H9 (cell line): ENCODE measurements at regions not wholly inside any gene's neighbourhood (a gene's known extent, or its start where the extent isn't known, plus 50 kb on each side); places are given as distances from the start of the nearest gene placed in this dataset.
"Not testable (repeated sequence)": the region's sequence is repeated elsewhere in the genome, so short reads cannot be mapped to it uniquely, and the experiment has no call there.

Experiments
- DNase-seq: peaks from one replicate; pipeline ENCODE4 v3.0.0-alpha.2; 2017
- H2AFZ ChIP-seq: one replicate; pipeline ENCODE4 v1.6.1; 2013; ENCODE audit warnings: mild to moderate bottlenecking, low read length, control low read depth, moderate library complexity
- H2AK5ac ChIP-seq: 2 replicates; pipeline ENCODE4 v1.6.1; 2013; ENCODE audit warnings: low read length, control low read depth, mixed read lengths; ENCODE audit not compliant: insufficient read length
- H2BK120ac ChIP-seq: one replicate; pipeline ENCODE4 v1.6.1; 2013; ENCODE audit warnings: low read depth, mild to moderate bottlenecking, low read length, control low read depth, inconsistent platforms; ENCODE audit not compliant: poor library complexity, severe bottlenecking
- H2BK12ac ChIP-seq: 2 replicates; pipeline ENCODE4 v1.6.1; 2013; ENCODE audit warnings: low read length, control low read depth, mixed read lengths, low read depth; ENCODE audit not compliant: insufficient read length
- H2BK15ac ChIP-seq: 2 replicates; pipeline ENCODE4 v1.6.1; 2013; ENCODE audit warnings: low read depth, low read length, control low read depth
- H2BK20ac ChIP-seq: one replicate; pipeline ENCODE4 v1.6.1; 2013; ENCODE audit warnings: low read depth, mild to moderate bottlenecking, low read length, control low read depth, inconsistent platforms; ENCODE audit not compliant: poor library complexity, severe bottlenecking
- H2BK5ac ChIP-seq: 2 replicates; pipeline ENCODE4 v1.6.1; 2013; ENCODE audit warnings: low read length, control low read depth, mixed read lengths; ENCODE audit not compliant: insufficient read length
- H3K14ac ChIP-seq: 2 replicates; pipeline ENCODE4 v1.6.1; 2013; ENCODE audit warnings: low read length, control low read depth; ENCODE audit not compliant: insufficient read depth
- H3K18ac ChIP-seq: 2 replicates; pipeline ENCODE4 v1.6.1; 2013; ENCODE audit warnings: low read depth, mild to moderate bottlenecking, mixed read lengths, low read length, control low read depth; ENCODE audit not compliant: insufficient read length
- H3K23ac ChIP-seq: 2 replicates; pipeline ENCODE4 v1.6.1; 2013; ENCODE audit warnings: low read length, control low read depth, mixed read lengths, low read depth; ENCODE audit not compliant: insufficient read length
- H3K23me2 ChIP-seq: 2 replicates; pipeline ENCODE4 v1.6.1; 2013; ENCODE audit warnings: low read depth, mild to moderate bottlenecking, mixed read lengths, low read length, control low read depth; ENCODE audit not compliant: insufficient read length, poor library complexity, severe bottlenecking
- H3K27ac ChIP-seq: 2 replicates; pipeline ENCODE4 v1.5.1; 2013; ENCODE audit warnings: low read length, control low read depth, mixed read lengths, low read depth; ENCODE audit not compliant: insufficient read length
- H3K27me3 ChIP-seq: 2 replicates; pipeline ENCODE4 v1.6.1; 2013; ENCODE audit warnings: low read length, control low read depth, inconsistent platforms; ENCODE audit not compliant: insufficient read depth
- H3K4ac ChIP-seq: 2 replicates; pipeline ENCODE4 v1.6.1; 2013; ENCODE audit warnings: low read depth, mild to moderate bottlenecking, control low read depth, inconsistent platforms, low read length, moderate library complexity
- H3K4me1 ChIP-seq: 2 replicates; pipeline ENCODE4 v1.6.1; 2013; ENCODE audit warnings: low read length, control low read depth, inconsistent platforms; ENCODE audit not compliant: insufficient read depth
- H3K4me2 ChIP-seq: 2 replicates; pipeline ENCODE4 v1.6.1; 2013; ENCODE audit warnings: low read length, control low read depth, mixed read lengths; ENCODE audit not compliant: insufficient read length, insufficient read depth
- H3K56ac ChIP-seq: 2 replicates; pipeline ENCODE4 v1.6.1; 2013; ENCODE audit warnings: low read depth, mild to moderate bottlenecking, mixed read lengths, low read length, control low read depth; ENCODE audit not compliant: insufficient read length
- H3K79me1 ChIP-seq: 2 replicates; pipeline ENCODE4 v1.6.1; 2013; ENCODE audit warnings: low read depth, mild to moderate bottlenecking, moderate library complexity, low read length, control low read depth, inconsistent platforms; ENCODE audit not compliant: insufficient read depth, poor library complexity, severe bottlenecking
- H3K79me2 ChIP-seq: 2 replicates; pipeline ENCODE4 v1.6.1; 2013; ENCODE audit warnings: low read length, control low read depth, inconsistent platforms; ENCODE audit not compliant: insufficient read depth
- H3K9ac ChIP-seq: 2 replicates; pipeline ENCODE4 v1.6.1; 2013; ENCODE audit warnings: low read length, control low read depth, mixed read lengths; ENCODE audit not compliant: insufficient read length; ENCODE audit errors: extremely low read depth
- H3K9me3 ChIP-seq: one replicate; pipeline ENCODE4 v1.6.1; 2013; ENCODE audit warnings: low read depth, low read length, inconsistent platforms; ENCODE audit not compliant: control insufficient read depth
- H3T11ph ChIP-seq: one replicate; pipeline ENCODE4 v1.6.1; 2013; ENCODE audit warnings: mild to moderate bottlenecking, low read length, control low read depth, inconsistent platforms
- H4K20me1 ChIP-seq: one replicate; pipeline ENCODE4 v1.6.1; 2013; ENCODE audit not compliant: control insufficient read depth, insufficient read length, insufficient read depth
- H4K5ac ChIP-seq: 2 replicates; pipeline ENCODE4 v1.6.1; 2013; ENCODE audit warnings: low read depth, mild to moderate bottlenecking, mixed read lengths, low read length, control low read depth; ENCODE audit not compliant: insufficient read length
- H4K8ac ChIP-seq: replicated peaks from 2 replicates; pipeline ENCODE4 v1.6.1; 2013; ENCODE audit warnings: low read length, control low read depth, mixed read lengths, low read depth; ENCODE audit not compliant: insufficient read length
- H4K91ac ChIP-seq: 2 replicates; pipeline ENCODE4 v1.6.1; 2013; ENCODE audit warnings: low read depth, mild to moderate bottlenecking, moderate library complexity, mixed read lengths, low read length, control low read depth; ENCODE audit not compliant: insufficient read length
- H3K27ac Mint-ChIP-seq, 3 experiments: 2 replicates in 2 of 3; 3 replicates in 1 of 3; pipeline ENCODE4 v1.8.0; 2020 to 2021; ENCODE audit warnings: mixed read lengths in 3 of 3, mild to moderate bottlenecking in 1 of 3, moderate library complexity in 1 of 3
- H3K27me3 Mint-ChIP-seq: 2 replicates; pipeline ENCODE4 v1.8.0; 2021; ENCODE audit warnings: low read depth, mild to moderate bottlenecking, moderate library complexity, mixed read lengths
- H3K36me3 Mint-ChIP-seq, 3 experiments: 2 replicates in 2 of 3; 3 replicates in 1 of 3; pipeline ENCODE4 v1.8.0; 2020 to 2021; ENCODE audit warnings: low read depth in 3 of 3, mixed read lengths in 3 of 3; ENCODE audit not compliant: insufficient read depth in 1 of 3
- H3K4me1 Mint-ChIP-seq, 2 experiments: 2 replicates each; pipeline ENCODE4 v1.8.0; 2020; ENCODE audit warnings: mixed read lengths in 2 of 2
- H3K4me3 Mint-ChIP-seq, 2 experiments: 2 replicates in 1 of 2; 3 replicates in 1 of 2; pipeline ENCODE4 v1.8.0; 2020 to 2021; ENCODE audit warnings: mild to moderate bottlenecking in 2 of 2, mixed read lengths in 2 of 2, moderate library complexity in 1 of 2
- H3K9me3 Mint-ChIP-seq, 2 experiments: 2 replicates in 1 of 2; 3 replicates in 1 of 2; pipeline ENCODE4 v1.8.0; 2020; ENCODE audit warnings: mild to moderate bottlenecking in 2 of 2, mixed read lengths in 2 of 2, moderate library complexity in 1 of 2
- WGBS: extraction: QIAGEN DNeasy Blood & Tissue Kit; methylation state at CpG from one replicate; pipeline ENCODE4 v1.1.7; 2013; ENCODE audit warnings: missing lambda C conversion rate, low lambda C conversion rate, mixed read lengths; ENCODE audit not compliant: insufficient read length; ENCODE audit errors: extremely low coverage; 5-methylcytosine and 5-hydroxymethylcytosine counted together
- TF ChIP-seq, protein P1 (sequence below): fragments of 200-600 bp; sonication (generic); conservative IDR thresholded peaks from 3 replicates; pipeline ENCODE4 v1.8.0; 2021; ENCODE audit warnings: antibody characterized with exemption, mild to moderate bottlenecking

- no peaks in the 10 kb centered on the region for H3K23me2 ChIP-seq
- H3K79me1 ChIP-seq: no peaks in the 10 kb centered on the region
- no peak overlapping the region for H3K56ac ChIP-seq
- no peak overlapping the region for H3K14ac ChIP-seq
- no peak overlapping the region for H3K27ac ChIP-seq
- H2BK12ac ChIP-seq: no peak overlapping the region
- no peak for DNase-seq
- Mint-ChIP-seq H3K4me3 (no peak overlapping the region), H3K36me3 (peaks cover 0 to 7% (median 3%) of the 10 kb centered on the region in 3 experiments; a peak in 4 of 7 replicates), H3K27me3 (peaks cover 5% of the 10 kb centered on the region; the same call in 1 of the 2 replicates), H3K9me3 (peaks cover 0 to 3% of the 10 kb centered on the region in 2 experiments; a peak in 2 of 5 replicates), H3K27ac (no peak overlapping the region), H3K4me1 (peaks cover 12 to 14% of the 10 kb centered on the region in 2 experiments)
- H3T11ph ChIP-seq: no peak overlapping the region
- no peak overlapping the region for H3K23ac ChIP-seq
- H3K9me3 ChIP-seq: no peaks in the 10 kb centered on the region
- no peak overlapping the region for H2BK15ac ChIP-seq
- TF ChIP-seq, protein P1, sequence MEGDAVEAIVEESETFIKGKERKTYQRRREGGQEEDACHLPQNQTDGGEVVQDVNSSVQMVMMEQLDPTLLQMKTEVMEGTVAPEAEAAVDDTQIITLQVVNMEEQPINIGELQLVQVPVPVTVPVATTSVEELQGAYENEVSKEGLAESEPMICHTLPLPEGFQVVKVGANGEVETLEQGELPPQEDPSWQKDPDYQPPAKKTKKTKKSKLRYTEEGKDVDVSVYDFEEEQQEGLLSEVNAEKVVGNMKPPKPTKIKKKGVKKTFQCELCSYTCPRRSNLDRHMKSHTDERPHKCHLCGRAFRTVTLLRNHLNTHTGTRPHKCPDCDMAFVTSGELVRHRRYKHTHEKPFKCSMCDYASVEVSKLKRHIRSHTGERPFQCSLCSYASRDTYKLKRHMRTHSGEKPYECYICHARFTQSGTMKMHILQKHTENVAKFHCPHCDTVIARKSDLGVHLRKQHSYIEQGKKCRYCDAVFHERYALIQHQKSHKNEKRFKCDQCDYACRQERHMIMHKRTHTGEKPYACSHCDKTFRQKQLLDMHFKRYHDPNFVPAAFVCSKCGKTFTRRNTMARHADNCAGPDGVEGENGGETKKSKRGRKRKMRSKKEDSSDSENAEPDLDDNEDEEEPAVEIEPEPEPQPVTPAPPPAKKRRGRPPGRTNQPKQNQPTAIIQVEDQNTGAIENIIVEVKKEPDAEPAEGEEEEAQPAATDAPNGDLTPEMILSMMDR: no peak
- H4K20me1 ChIP-seq: no peaks in the 10 kb centered on the region
- H2BK20ac ChIP-seq: no peak overlapping the region
- no peak overlapping the region for H2BK120ac ChIP-seq
- H4K5ac ChIP-seq: no peak overlapping the region
- no peaks in the 10 kb centered on the region for H3K27me3 ChIP-seq
- no peak overlapping the region for H2AK5ac ChIP-seq
- no peak overlapping the region for H3K18ac ChIP-seq
- H2AFZ ChIP-seq: no peak overlapping the region
- H3K4me2 ChIP-seq: no peak overlapping the region
- no peak overlapping the region for H3K4ac ChIP-seq
- H3K9ac ChIP-seq: no peak overlapping the region
- no peak overlapping the region for H4K91ac ChIP-seq
- peaks cover 1% of the 10 kb centered on the region; the same call in 1 of the 2 replicates for H3K4me1 ChIP-seq
- no peak overlapping the region for H4K8ac ChIP-seq
- WGBS: no CpG with 5 or more reads among the region's 4 CpGs
- H3K79me2 ChIP-seq: no peaks in the 10 kb centered on the region
- H2BK5ac ChIP-seq: no peak overlapping the region
Measured at GRCh38 chr17:33574942-33575445, 281.9 kb upstream of the ASIC2 start.

- H3K36me3 Mint-ChIP-seq: peaks cover 3 to 13% (median 8%) of the 10 kb centered on the region in 3 experiments; a peak in 6 of 7 replicates
- not testable (repeated sequence) for H3K79me1 ChIP-seq, H2BK5ac ChIP-seq, H3K56ac ChIP-seq, H3T11ph ChIP-seq, H3K4me3 Mint-ChIP-seq, H2BK12ac ChIP-seq, H4K20me1 ChIP-seq, DNase-seq, H3K18ac ChIP-seq, H2BK15ac ChIP-seq, H3K9me3 Mint-ChIP-seq, H4K91ac ChIP-seq, H2BK120ac ChIP-seq, H3K79me2 ChIP-seq, H2AK5ac ChIP-seq, H3K27me3 ChIP-seq, H2AFZ ChIP-seq, H4K8ac ChIP-seq, H3K27me3 Mint-ChIP-seq, H3K4me2 ChIP-seq, H3K23me2 ChIP-seq, H3K23ac ChIP-seq, H3K4me1 ChIP-seq, H3K9ac ChIP-seq, H2BK20ac ChIP-seq, H3K9me3 ChIP-seq, H3K27ac ChIP-seq, H3K4ac ChIP-seq, H3K14ac ChIP-seq, H4K5ac ChIP-seq, H3K27ac Mint-ChIP-seq
- H3K4me1 Mint-ChIP-seq: peaks cover 36 to 48% of the 10 kb centered on the region in 2 experiments
- WGBS: no CpG with 5 or more reads among the region's 6 CpGs
Measured at GRCh38 chr17:33579740-33580139, 286.6 kb upstream of the ASIC2 start.
